Mucosa of descending colon (tissue), 3 donors: ENCODE measurements at regions not wholly inside any gene's neighbourhood (a gene's known extent, or its start where the extent isn't known, plus 50 kb on each side); places are given as distances from the start of the nearest gene placed in this dataset.

ENCODE experiments used
- ATAC-seq: fragments of 200-7000 bp; cut with Tn5 transposase; one replicate; pipeline ENCODE4 v1.9.1; 2020; ENCODE audit warnings: mild to moderate bottlenecking, moderate library complexity
- DNase-seq, 3 donors: peaks; one replicate each; pipeline ENCODE4 v3.0.0-alpha.2; 2020
- H3K36me3 ChIP-seq: fragments of 200-600 bp; one replicate; pipeline ENCODE4 v1.8.0; 2021; ENCODE audit warnings: low read depth, mild to moderate bottlenecking
- H3K4me1 ChIP-seq: fragments of 200-600 bp; one replicate; pipeline ENCODE4 v1.8.0; 2021; ENCODE audit warnings: low read depth, mild to moderate bottlenecking
- H3K4me3 ChIP-seq: fragments of 200-600 bp; one replicate; pipeline ENCODE4 v1.8.0; 2021; ENCODE audit warnings: mild to moderate bottlenecking
- H3K9me3 ChIP-seq: fragments of 200-600 bp; one replicate; pipeline ENCODE4 v1.8.0; 2021; ENCODE audit warnings: mild to moderate bottlenecking
- CTCF ChIP-seq: fragments of 200-600 bp; IDR thresholded peaks from one replicate; pipeline ENCODE4 v1.8.0; 2022; ENCODE audit warnings: antibody characterized with exemption, mild to moderate bottlenecking
- intact Hi-C, 2 donors: fragments of 100-400 bp; cut with DNase I in 1 of 2; cut with micrococcal nuclease in 1 of 2; formaldehyde crosslinking; loops; one replicate each; pipeline versions ENCODE4 v1.11.0 to v1.11.1; 2022; cut with DNase I, micrococcal nuclease
- donor health status: DM: no; HTN: no; CAD: no; lungs with moderate emphysema.
- donor health status: DM: no; HTN: no; CAD: no.
- donor health status: DM: no; HTN: yes; CAD: no.

GRCh38 chr4:134668237-134668636 is 466.6 kb upstream of the PABPC4L start:
- ATAC-seq (peak; percentile 76), DNase-seq (peak in 1 of 3 donors; percentile 48)
- TF ChIP-seq CTCF = no peak
- Histone ChIP-seq H3K4me3 (no peak overlapping the region), H3K4me1 (no peaks in the 10 kb centered on the region), H3K9me3 (no peaks in the 10 kb centered on the region), H3K36me3 (no peaks in the 10 kb centered on the region)
- intact Hi-C loops = no loop called here

- no peak overlapping the region for H3K4me3 ChIP-seq
- no peaks in the 10 kb centered on the region for H3K4me1 ChIP-seq
- H3K36me3 ChIP-seq = no peaks in the 10 kb centered on the region
- ATAC-seq = no peak
- no peak for TF ChIP-seq CTCF
- intact Hi-C loops = no loop called here
- no peaks in the 10 kb centered on the region for H3K9me3 ChIP-seq
- DNase-seq = no peak
Observed at GRCh38 chr4:134666640-134667039, 465.1 kb upstream of the PABPC4L start.

GRCh38 chr4:134665429-134665828 is 463.8 kb upstream of the PABPC4L start:
- DNase-seq (no peak), ATAC-seq (no peak)
- TF ChIP-seq CTCF = no peak
- intact Hi-C loops = no loop called here
- no peak overlapping the region for H3K4me3 ChIP-seq
- H3K36me3 ChIP-seq = no peaks in the 10 kb centered on the region
- H3K4me1 ChIP-seq = no peaks in the 10 kb centered on the region
- no peaks in the 10 kb centered on the region for H3K9me3 ChIP-seq

DNA sequence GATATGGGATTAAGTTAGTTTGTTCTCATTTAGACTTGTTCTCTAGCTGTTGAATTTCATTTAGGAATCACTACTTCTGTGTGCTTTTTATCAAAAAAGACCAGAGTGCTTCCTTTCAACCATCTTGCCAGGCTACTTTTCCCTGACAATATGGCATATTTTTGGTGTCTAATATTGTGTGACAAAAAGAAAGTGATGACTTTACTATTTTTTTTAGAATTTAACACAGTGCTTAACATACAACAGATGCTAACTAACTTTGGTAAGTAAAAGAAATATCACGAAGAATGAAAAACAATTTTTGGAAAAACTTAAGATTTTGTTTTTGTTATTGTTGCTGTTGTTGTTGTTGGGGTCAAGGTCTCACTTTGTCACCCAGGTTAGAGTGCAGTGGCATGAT is 462.2 kb upstream of the PABPC4L start:
- H3K4me1 ChIP-seq = no peaks in the 10 kb centered on the region
- ATAC-seq = no peak
- no peak for TF ChIP-seq CTCF

GRCh38 chr4:134650461-134650860 is 448.9 kb upstream of the PABPC4L start:
- no peaks in the 10 kb centered on the region for H3K36me3 ChIP-seq
- ATAC-seq (no peak), DNase-seq (no peak)
- intact Hi-C loops = no loop called here
- TF ChIP-seq CTCF = no peak
- no peaks in the 10 kb centered on the region for H3K9me3 ChIP-seq
- no peaks in the 10 kb centered on the region for H3K4me1 ChIP-seq
- no peak overlapping the region for H3K4me3 ChIP-seq

More for the DNA sequence above, 462.2 kb upstream of the PABPC4L start:
- Histone ChIP-seq H3K9me3 (no peaks in the 10 kb centered on the region), H3K36me3 (no peaks in the 10 kb centered on the region), H3K4me3 (no peak overlapping the region)
- no peak for DNase-seq
- intact Hi-C loops = no loop called here

DNA sequence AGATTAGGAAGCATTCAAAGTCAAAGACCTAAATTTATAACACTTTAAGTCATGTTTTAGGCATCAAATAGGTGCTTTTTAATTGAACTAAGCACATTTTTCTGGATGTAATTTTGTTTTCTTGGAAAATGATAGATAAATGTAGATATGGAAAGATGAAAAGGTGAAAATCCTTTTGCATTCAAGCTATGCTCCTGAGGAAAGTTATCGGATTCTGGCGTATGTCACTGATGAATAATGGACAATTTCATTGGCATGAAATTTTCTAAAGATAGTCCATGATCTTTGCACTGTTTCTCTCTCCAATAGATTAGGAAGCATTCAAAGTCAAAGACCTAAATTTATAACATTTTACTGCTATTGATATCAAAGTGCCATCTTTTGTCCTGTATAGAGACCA is 444.2 kb upstream of the PABPC4L start:
- no peak for ATAC-seq

More for the DNA sequence above, 444.2 kb upstream of the PABPC4L start:
- intact Hi-C loops = no loop called here
- no peak for DNase-seq
- no peak overlapping the region for H3K4me3 ChIP-seq
- no peaks in the 10 kb centered on the region for H3K4me1 ChIP-seq
- H3K9me3 ChIP-seq = no peaks in the 10 kb centered on the region
- TF ChIP-seq CTCF = no peak
- H3K36me3 ChIP-seq = no peaks in the 10 kb centered on the region
